ENCODE measurements at regions not wholly inside any gene's neighbourhood (a gene's known extent, or its start where the extent isn't known, plus 50 kb on each side); places are given as distances from the start of the nearest gene placed in this dataset.

GRCh38 chr6:122530440-122531046 lies 58.9 kb upstream of the SERINC1 start (continued):
- TF ChIP-seq ZNF175 (CRISPR knock-in tag; IDR thresholded peaks at IDR 0.05; ENCODE audit: low read depth) (no peak), HBP1 (CRISPR knock-in tag; IDR thresholded peaks at IDR 0.05) (no peak), RBM39 (optimal IDR thresholded peaks at IDR 0.05; ENCODE audit: low read depth, low read length) (no peak), ZBTB40 (IDR thresholded peaks at IDR 0.05) (no peak), ZBTB40 (CRISPR knock-in tag; IDR thresholded peaks at IDR 0.05) (no peak), MAZ (CRISPR knock-in tag; conservative IDR thresholded peaks at IDR 0.05 in 1 of 2, IDR thresholded peaks at IDR 0.05 in 1 of 2) (no peak), ZBTB49 (CRISPR knock-in tag; IDR thresholded peaks at IDR 0.05; ENCODE audit: borderline replicate concordance) (no peak), CEBPB (tag; IDR thresholded peaks at IDR 0.05) (no peak), TGIF2 (CRISPR knock-in tag; IDR thresholded peaks at IDR 0.05) (no peak), MYBL2 (IDR thresholded peaks at IDR 0.05; ENCODE audit: low read depth) (no peak), MYBL2 (CRISPR knock-in tag; IDR thresholded peaks at IDR 0.05; ENCODE audit: borderline replicate concordance) (no peak), EP400 (IDR thresholded peaks at IDR 0.05) (no peak), IRF9 (tag; IDR thresholded peaks at IDR 0.05) (no peak), CBFA2T3 (IDR thresholded peaks at IDR 0.05) (no peak)
